ENCODE measurements at regions not wholly inside any gene's neighbourhood (a gene's known extent, or its start where the extent isn't known, plus 50 kb on each side); places are given as distances from the start of the nearest gene placed in this dataset.

DNA sequence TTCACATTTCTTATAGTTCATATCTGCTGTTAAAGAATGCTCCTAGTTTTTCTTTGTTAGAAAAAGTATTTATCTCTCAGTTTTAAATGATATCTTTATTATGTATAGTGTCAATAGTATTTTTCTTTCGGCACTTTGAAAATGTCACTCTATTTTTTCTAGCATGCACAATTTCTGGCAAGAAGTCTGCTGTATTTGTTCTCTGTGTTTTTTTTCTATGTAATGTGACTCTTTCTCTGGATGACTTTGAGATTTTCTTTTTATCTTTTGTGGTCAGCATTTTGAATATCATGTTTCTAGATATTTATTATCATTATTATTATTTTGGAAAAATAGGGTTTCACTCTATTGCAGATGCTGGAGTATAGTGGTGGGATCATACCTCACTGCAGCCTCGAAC lies 285.2 kb downstream of the PTGER3 start:
- ChIA-PET SMC1A (ENCODE audit: uncharacterized antibody, unreplicated experiment) (no interaction called here), CTCF (no interaction called here), RAD21 (ENCODE audit: unreplicated experiment) (no interaction called here), POLR2A (no interaction called here)
- DNase-seq (ENCODE audit: low read depth, low spot score), result no peak
- Histone ChIP-seq H4K20me1 (ENCODE audit: control insufficient read depth, insufficient read depth) (no peaks in the 10 kb centered on the region), H3K4me2 (ENCODE audit: control insufficient read depth, insufficient read depth) (no peak overlapping the region), H3K9ac (ENCODE audit: control insufficient read depth, insufficient read depth, low read length) (no peak overlapping the region), H3K36me3 (ENCODE audit: control insufficient read depth in 2 of 2, insufficient read depth in 2 of 2, low read length in 1 of 2) (no peaks in the 10 kb centered on the region), H3K9me3 (replicated peaks; ENCODE audit: control insufficient read depth, insufficient read depth, low read length) (no peaks in the 10 kb centered on the region), H3K27ac (ENCODE audit: control insufficient read depth, insufficient read depth) (no peak overlapping the region), H3K27me3 (replicated peaks in 1 of 2; ENCODE audit: control insufficient read depth in 2 of 2, insufficient read depth in 2 of 2, low read length in 1 of 2) (no peaks in the 10 kb centered on the region), H2AFZ (ENCODE audit: control insufficient read depth, low read depth, low read length) (no peak overlapping the region), H3K4me3 (no peak overlapping the region), H3K4me1 (ENCODE audit: control insufficient read depth, insufficient read depth, low read length) (no peaks in the 10 kb centered on the region), H3K79me2 (ENCODE audit: control insufficient read depth, insufficient read depth, low read length) (no peaks in the 10 kb centered on the region)
- FAIRE-seq, result no peak
- in situ Hi-C loops (cut with MboI), result no loop called here
- TF ChIP-seq RELA (IDR thresholded peaks at IDR 0.05; ENCODE audit: borderline replicate concordance, partially characterized antibody), result no peak
- intact Hi-C loops (cut with micrococcal nuclease; ENCODE audit: unreplicated experiment), result no loop called here
- ATAC-seq, result no peak
- WGBS (ENCODE audit: insufficient coverage, insufficient replicate concordance, low lambda C conversion rate, missing lambda C conversion rate), result 42% methylated on average over 2 of the region's 2 CpGs
- BruUV-seq (replicated peaks), result no TSS peak

DNA sequence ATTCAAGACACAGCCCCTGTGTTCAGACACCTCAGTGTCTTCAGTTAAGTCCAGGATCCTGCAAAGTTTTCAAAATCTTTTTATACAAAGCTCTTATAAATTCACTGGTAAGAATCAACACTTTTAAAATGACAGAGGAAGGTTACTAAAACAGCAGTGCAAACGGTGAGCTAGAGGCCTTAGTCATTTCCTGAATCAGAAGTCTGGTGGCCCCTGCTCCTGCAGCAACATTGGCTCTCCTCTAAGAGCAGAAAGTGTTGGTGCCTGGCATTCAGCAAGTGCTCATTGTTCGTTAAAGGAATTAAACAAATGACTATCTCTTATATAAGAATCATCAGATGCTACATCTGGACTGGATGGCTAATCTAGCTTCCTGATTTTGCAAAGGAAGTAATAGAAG lies 282.9 kb downstream of the PTGER3 start:
- FAIRE-seq (no peak), DNase-seq (ENCODE audit: low read depth, low spot score) (no peak), ATAC-seq (no peak)
- RAD21 ChIA-PET (ENCODE audit: unreplicated experiment), result no interaction called here
- CTCF ChIA-PET, result no interaction called here
- Histone ChIP-seq H3K4me1 (ENCODE audit: control insufficient read depth, insufficient read depth, low read length) (no peaks in the 10 kb centered on the region), H2AFZ (ENCODE audit: control insufficient read depth, low read depth, low read length) (no peak overlapping the region), H3K36me3 (ENCODE audit: control insufficient read depth in 2 of 2, insufficient read depth in 2 of 2, low read length in 1 of 2) (no peaks in the 10 kb centered on the region), H3K27ac (ENCODE audit: control insufficient read depth, insufficient read depth) (no peak overlapping the region), H3K27me3 (replicated peaks in 1 of 2; ENCODE audit: control insufficient read depth in 2 of 2, insufficient read depth in 2 of 2, low read length in 1 of 2) (no peaks in the 10 kb centered on the region), H3K79me2 (ENCODE audit: control insufficient read depth, insufficient read depth, low read length) (no peaks in the 10 kb centered on the region), H3K9me3 (replicated peaks; ENCODE audit: control insufficient read depth, insufficient read depth, low read length) (no peaks in the 10 kb centered on the region), H3K4me2 (ENCODE audit: control insufficient read depth, insufficient read depth) (no peak overlapping the region), H4K20me1 (ENCODE audit: control insufficient read depth, insufficient read depth) (no peaks in the 10 kb centered on the region), H3K9ac (ENCODE audit: control insufficient read depth, insufficient read depth, low read length) (no peak overlapping the region), H3K4me3 (no peak overlapping the region)
- no peak for TF ChIP-seq CEBPB (IDR thresholded peaks at IDR 0.05; ENCODE audit: borderline replicate concordance in 1 of 2, low read depth in 2 of 2, low read length in 2 of 2)
- no peak for TF ChIP-seq TAF1 (IDR thresholded peaks at IDR 0.05; ENCODE audit: borderline replicate concordance, low read depth, low read length)
- no peak for TF ChIP-seq FOXM1 (IDR thresholded peaks at IDR 0.05; ENCODE audit: low read depth, low read length)
- no peak for TF ChIP-seq ZZZ3 (IDR thresholded peaks at IDR 0.05; ENCODE audit: control insufficient read depth, insufficient read length, low read depth)
- TF ChIP-seq, protein P1, sequence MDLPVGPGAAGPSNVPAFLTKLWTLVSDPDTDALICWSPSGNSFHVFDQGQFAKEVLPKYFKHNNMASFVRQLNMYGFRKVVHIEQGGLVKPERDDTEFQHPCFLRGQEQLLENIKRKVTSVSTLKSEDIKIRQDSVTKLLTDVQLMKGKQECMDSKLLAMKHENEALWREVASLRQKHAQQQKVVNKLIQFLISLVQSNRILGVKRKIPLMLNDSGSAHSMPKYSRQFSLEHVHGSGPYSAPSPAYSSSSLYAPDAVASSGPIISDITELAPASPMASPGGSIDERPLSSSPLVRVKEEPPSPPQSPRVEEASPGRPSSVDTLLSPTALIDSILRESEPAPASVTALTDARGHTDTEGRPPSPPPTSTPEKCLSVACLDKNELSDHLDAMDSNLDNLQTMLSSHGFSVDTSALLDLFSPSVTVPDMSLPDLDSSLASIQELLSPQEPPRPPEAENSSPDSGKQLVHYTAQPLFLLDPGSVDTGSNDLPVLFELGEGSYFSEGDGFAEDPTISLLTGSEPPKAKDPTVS (IDR thresholded peaks at IDR 0.05; ENCODE audit: low read depth, low read length), result no peak
- no peak for TF ChIP-seq TARDBP (IDR thresholded peaks at IDR 0.05; ENCODE audit: borderline replicate concordance)
- no peak for TF ChIP-seq TCF7 (IDR thresholded peaks at IDR 0.05; ENCODE audit: borderline replicate concordance)
- TF ChIP-seq WRNIP1 (IDR thresholded peaks at IDR 0.05; ENCODE audit: borderline replicate concordance, low read depth, low read length), result no peak
- POLR2A ChIA-PET, result no interaction called here
- in situ Hi-C loops (cut with MboI) (no loop called here), intact Hi-C loops (cut with micrococcal nuclease; ENCODE audit: unreplicated experiment) (no loop called here)
- WGBS (ENCODE audit: insufficient coverage, insufficient replicate concordance, low lambda C conversion rate, missing lambda C conversion rate), result 0% methylated on average over 2 of the region's 2 CpGs
- no TSS peak for BruUV-seq (replicated peaks)
- SMC1A ChIA-PET (ENCODE audit: uncharacterized antibody, unreplicated experiment), result interaction anchor here (0.6 to 0.7 kb wide), 2 partner anchors 14 to 380 kb away, joined by 3 read pairs; no protein-coding TSS in a partner anchor

All from GM12878 (cell line).